ENCODE measurements at regions not wholly inside any gene's neighbourhood (a gene's known extent, or its start where the extent isn't known, plus 50 kb on each side); places are given as distances from the start of the nearest gene placed in this dataset.

- TF ChIP-seq ZNF318 (IDR thresholded peaks at IDR 0.05; ENCODE audit: borderline replicate concordance in 1 of 2, low read depth in 1 of 2) (no peak), NRF1 (conservative IDR thresholded peaks at IDR 0.05 in 1 of 2, IDR thresholded peaks at IDR 0.05 in 1 of 2) (no peak), ZNF274 (IDR thresholded peaks at IDR 0.05; ENCODE audit: borderline replicate concordance, low read depth, low read length) (no peak), ZNF324 (CRISPR knock-in tag; IDR thresholded peaks at IDR 0.05) (no peak), U2AF1 (optimal IDR thresholded peaks at IDR 0.05; ENCODE audit: low read depth, low read length) (no peak), MAFG (tag; conservative IDR thresholded peaks at IDR 0.05) (no peak), MXD1 (CRISPR knock-in tag; IDR thresholded peaks at IDR 0.05; ENCODE audit: borderline replicate concordance, poor library complexity, severe bottlenecking) (no peak), MED1 (CRISPR knock-in tag; IDR thresholded peaks at IDR 0.05; ENCODE audit: borderline replicate concordance) (no peak), STAT5A (IDR thresholded peaks at IDR 0.05; ENCODE audit: borderline replicate concordance, low read length) (no peak), MTA1 (IDR thresholded peaks at IDR 0.05; ENCODE audit: borderline replicate concordance) (no peak), PHF20 (IDR thresholded peaks at IDR 0.05; ENCODE audit: partially characterized antibody) (no peak), SMAD3 (CRISPR knock-in tag; conservative IDR thresholded peaks at IDR 0.05) (no peak), KLF10 (CRISPR knock-in tag; IDR thresholded peaks at IDR 0.05) (no peak), PHB2 (IDR thresholded peaks at IDR 0.05; ENCODE audit: low read depth) (no peak), TFAM (CRISPR knock-in tag; conservative IDR thresholded peaks at IDR 0.05) (no peak), ZNF121 (CRISPR knock-in tag; conservative IDR thresholded peaks at IDR 0.05) (no peak)
These were observed 154.2 kb upstream of the LRIG1 start (continued) for GRCh38 chr3:66655044-66655443.
